GM18873 (cell line): ENCODE measurements at regions not wholly inside any gene's neighbourhood (a gene's known extent, or its start where the extent isn't known, plus 50 kb on each side); places are given as distances from the start of the nearest gene placed in this dataset.

Experiments used
- ATAC-seq: cut with Tn5 transposase; IDR thresholded peaks from one replicate; pipeline ENCODE4 v1.9.1; 2021; ENCODE audit warnings: mild to moderate bottlenecking, moderate library complexity, moderate number of reproducible peaks; ENCODE audit not compliant: unreplicated experiment, low FRiP score

DNA sequence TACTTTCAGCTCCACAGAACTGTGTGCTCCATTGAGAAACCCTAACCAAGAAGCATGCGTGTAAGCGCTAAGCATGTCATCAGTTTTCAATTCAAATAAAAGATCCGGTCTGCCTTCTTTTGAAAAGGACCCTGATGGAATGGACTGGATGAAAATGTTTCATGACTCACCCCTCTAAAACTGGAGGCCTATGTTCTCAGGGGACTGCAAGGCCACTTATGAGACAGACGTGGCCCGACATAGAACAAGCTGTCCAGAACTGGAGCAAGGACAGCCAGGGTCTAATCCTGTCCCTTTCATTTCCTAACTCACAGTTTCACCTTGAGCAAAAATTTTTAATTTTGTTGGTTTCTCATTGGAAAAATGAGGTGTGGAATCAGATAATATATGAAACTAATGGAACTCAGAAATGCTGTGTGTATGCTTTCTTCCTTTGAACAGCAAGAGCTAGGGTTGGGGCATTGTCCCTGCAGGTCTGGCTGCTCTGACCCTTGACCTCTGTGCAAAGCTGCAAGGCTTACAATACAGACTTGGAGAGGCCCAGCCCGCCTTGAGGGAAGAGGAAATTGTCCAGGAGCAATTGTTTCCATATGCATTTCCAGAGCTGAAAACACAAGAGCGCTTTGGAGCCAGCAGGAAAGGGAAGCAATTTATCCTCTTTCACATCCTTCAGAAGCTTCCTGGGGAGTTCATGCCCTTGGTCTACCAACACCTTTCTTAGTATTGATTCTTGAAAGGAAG lies 553.4 kb upstream of the KLF12 start:
- no peak for ATAC-seq

DNA sequence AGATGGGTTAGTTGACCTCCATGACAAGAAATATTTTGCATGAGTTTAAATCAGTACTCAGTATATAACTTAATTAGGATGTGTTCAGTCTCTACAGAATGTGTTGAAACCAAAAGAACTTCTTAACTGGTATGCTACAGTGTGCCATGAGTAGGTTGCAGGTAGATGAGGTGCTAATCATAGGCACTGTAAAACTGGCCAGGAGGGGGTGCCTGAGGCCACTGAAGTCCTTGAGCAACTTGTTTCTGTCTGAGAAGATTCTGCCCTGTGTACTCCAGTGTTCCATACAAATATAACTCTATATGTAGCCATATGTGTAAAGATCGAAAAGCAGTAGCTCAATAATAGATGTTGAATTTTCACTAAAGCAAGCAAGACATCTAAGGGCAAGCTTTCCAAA lies 549.2 kb upstream of the KLF12 start:
- no peak for ATAC-seq

- ATAC-seq = no peak
Observed at GRCh38 chr13:74682746-74683145, 548.5 kb upstream of the KLF12 start.

- no peak for ATAC-seq
Observed at GRCh38 chr13:74681891-74682290, 547.7 kb upstream of the KLF12 start.

DNA sequence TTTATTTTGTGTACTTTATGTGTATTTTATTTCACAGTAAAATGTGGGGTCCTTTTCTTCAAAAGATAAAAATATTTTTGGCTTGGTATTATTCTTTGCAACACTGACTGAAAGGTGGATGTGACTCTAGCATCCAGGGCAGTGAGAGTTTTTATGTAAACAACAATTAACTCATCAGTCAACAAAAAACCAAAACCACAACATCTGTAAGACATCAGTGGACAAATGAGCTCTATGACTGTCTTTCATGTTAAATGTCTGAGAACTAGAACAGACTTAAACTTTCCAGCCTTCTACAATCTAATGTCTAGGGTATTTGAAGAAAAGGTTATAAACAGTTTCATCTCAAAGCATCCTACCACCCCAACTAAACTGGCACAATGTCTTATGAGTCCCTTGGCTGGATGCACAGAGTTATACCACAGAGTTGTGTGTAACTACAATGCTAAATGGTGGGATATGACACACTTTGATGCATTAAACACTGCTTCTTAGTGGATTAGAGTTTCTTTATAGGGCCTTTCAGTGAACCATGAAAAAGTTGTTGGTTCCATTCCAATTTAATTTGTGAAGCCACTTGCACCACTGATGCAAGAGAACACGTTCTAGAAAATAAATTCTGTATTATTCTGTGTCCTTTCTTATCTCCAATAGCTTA lies 544.2 kb upstream of the KLF12 start:
- no peak for ATAC-seq

GRCh38 chr13:74675972-74676371 lies 541.8 kb upstream of the KLF12 start:
- ATAC-seq = no peak

GRCh38 chr13:74675182-74675581 lies 541.0 kb upstream of the KLF12 start:
- ATAC-seq = no peak

- ATAC-seq = no peak
Observed at GRCh38 chr13:74674720-74675119, 540.5 kb upstream of the KLF12 start.

GRCh38 chr13:74669149-74669548 lies 534.9 kb upstream of the KLF12 start:
- ATAC-seq = no peak

DNA sequence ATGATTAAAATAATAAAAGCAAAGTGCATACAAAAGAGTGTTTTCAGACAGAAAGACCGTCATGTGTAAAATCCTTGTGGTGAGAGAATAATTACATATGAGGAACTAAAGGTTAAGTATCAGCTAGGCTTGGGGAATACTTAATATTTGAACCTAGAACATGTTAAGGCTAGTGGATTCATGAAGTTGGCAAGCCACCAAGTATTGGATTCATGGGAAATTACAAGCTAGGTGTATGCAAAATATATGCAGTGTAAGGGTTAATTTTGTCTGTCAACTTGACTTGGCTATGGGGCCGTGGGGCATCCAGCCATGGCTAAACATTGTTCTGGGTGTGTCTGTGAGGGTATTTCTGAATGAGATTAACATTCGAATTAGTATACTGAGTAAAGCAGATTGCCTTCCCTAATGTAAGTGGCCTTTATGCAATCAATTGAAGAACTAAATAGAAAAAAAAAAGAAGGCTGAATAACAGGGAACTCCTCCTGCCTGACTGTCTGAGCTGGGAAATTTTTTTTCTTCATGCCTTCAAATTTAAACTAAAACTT lies 533.5 kb upstream of the KLF12 start:
- ATAC-seq = no peak

DNA sequence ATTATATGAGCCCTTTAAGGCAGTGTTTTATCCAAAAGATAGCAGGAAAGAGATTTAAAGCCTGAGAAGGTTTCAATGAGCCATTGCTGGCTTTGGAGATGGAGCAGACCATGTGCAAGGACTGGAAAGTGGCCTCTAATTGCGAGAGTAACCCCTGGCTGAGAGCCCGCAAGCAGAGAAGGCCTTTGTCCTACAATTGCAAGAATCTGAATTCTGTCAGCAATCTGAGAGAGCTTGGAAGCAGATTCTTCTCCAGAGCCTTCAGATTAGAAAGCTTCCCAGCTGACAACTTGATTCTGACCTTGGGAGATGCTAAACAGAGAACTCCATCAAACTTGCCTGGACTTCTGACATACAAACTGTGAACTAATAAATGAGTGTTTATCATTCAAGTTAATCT lies 528.7 kb upstream of the KLF12 start:
- no peak for ATAC-seq

DNA sequence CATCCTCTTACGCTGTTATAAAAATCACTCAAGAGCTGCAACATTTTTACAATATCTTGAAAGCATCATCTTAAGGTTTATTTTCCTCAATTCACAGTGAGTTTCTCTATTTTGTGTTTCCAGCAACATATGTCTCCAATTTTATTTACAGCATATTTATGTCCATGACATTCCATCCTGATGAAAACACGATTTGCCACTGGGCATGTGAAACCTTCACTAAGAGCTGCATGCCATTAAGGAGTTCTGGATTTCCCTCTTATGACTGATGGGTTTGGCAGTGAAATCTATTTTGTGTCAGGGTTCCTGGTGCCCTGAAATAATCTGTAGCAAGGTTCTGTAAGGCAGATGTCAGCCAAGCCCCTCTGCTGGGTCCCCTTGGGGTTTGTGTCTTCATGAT lies 527.6 kb upstream of the KLF12 start:
- ATAC-seq = no peak

GRCh38 chr13:74657765-74658164 lies 523.6 kb upstream of the KLF12 start:
- ATAC-seq = no peak

DNA sequence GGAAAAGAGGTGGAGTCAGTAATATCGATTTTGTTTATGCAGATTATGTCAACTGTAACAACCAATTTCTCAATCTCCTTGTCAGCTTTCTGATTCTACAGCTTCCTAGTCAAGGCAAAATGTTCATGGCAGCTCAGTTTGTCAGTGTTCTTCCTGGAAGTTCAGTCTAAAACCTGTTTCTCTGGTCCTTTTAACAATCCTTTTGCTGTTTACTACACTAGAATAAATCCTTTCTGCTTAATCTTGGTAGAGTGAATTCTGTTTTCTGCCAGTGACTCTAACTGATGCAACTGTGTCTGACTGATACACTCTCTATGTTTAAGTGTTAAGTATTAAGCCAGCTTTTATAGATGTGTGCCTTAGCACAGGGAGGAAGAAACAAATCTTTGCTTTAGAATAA lies 516.9 kb upstream of the KLF12 start:
- no peak for ATAC-seq

- ATAC-seq = no peak
Observed at GRCh38 chr13:74647991-74648390, 513.8 kb upstream of the KLF12 start.

DNA sequence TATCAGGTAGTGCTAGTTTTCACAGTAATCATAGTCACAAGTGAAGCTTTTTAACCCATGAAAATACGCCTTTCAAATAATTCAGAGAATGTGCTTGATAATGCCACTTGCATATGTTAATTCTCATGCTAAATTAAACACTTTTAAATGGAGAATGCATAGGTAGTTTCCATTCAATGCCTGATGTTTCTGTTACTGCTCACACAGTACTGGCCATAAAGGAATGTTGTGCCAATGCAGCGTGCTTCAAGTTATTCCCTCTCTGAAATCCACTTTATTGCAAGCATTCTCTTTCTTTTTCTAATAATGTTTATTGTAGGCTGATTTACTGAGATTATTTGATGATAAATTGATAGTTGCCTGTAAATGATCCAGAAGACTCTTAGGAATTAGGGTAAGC lies 513.0 kb upstream of the KLF12 start:
- ATAC-seq = no peak

GRCh38 chr13:74646091-74646490 lies 511.9 kb upstream of the KLF12 start:
- no peak for ATAC-seq

GRCh38 chr13:74645586-74645985 lies 511.4 kb upstream of the KLF12 start:
- ATAC-seq = no peak

- ATAC-seq = no peak
Observed at GRCh38 chr13:74644229-74644628, 510.0 kb upstream of the KLF12 start.

DNA sequence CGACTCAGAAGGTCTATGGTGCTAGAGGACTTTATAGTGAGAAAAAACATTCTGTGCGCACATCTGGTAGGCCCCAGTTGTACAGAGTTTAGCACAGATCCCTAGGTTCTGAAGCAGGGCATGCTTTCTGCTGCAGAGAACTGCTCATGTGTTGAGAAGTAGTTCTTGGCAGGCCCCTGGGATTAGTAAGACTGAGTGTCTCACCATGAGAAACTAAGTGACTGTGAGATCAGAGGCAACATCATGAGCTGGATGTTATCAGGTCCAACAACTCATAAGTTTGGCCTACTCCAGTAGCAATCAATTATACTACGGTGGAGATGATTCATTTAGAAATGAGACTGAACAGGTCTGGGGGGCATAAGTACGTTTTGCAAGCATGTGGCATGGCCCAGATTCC lies 507.4 kb upstream of the KLF12 start:
- no peak for ATAC-seq

GRCh38 chr13:74633734-74634133 lies 499.5 kb upstream of the KLF12 start:
- ATAC-seq = no peak

GRCh38 chr13:74629985-74630384 lies 495.8 kb upstream of the KLF12 start:
- no peak for ATAC-seq
